IMR-90 (cell line): ENCODE measurements at regions not wholly inside any gene's neighbourhood (a gene's known extent, or its start where the extent isn't known, plus 50 kb on each side); places are given as distances from the start of the nearest gene placed in this dataset.

Source experiments
- ATAC-seq: fragments of 200-7000 bp; cut with Tn5 transposase; 2 replicates; pipeline ENCODE4 v1.9.1; 2020; ENCODE audit warnings: low read depth, mild to moderate bottlenecking, moderate library complexity
- BruUV-seq: library from RNA; stranded (reverse); fragments of 400-500 nt; replicated peaks from 2 replicates; lab custom pipeline; 2021; lab: Mats Ljungman, UMichigan
- CTCF ChIA-PET: fragments of 300-600 bp; formaldehyde crosslinking; extraction: SDS; loops from one replicate; lab custom pipeline; 2021; ENCODE audit warnings: antibody characterized with exemption; lab: Yijun Ruan, JAX
- POLR2A ChIA-PET: fragments of 300-600 bp; sonication (Branson Sonifier 250); formaldehyde crosslinking; loops from one replicate; lab custom pipeline; 2022; ENCODE audit warnings: antibody characterized with exemption; ENCODE audit not compliant: unreplicated experiment; lab: Charles Lee
- DNase-seq: peaks from one replicate; pipeline ENCODE4 v3.0.0; 2013
- H2AFZ ChIP-seq: replicated peaks from 2 replicates; pipeline ENCODE3; 2013; ENCODE audit warnings: low read length, mild to moderate bottlenecking; ENCODE audit not compliant: poor library complexity
- H2AK5ac ChIP-seq: 2 replicates; pipeline ENCODE4 v1.6.1; 2013; ENCODE audit warnings: low read depth, low read length, inconsistent platforms
- H2AK9ac ChIP-seq: replicated peaks from 2 replicates; pipeline ENCODE3; 2013; ENCODE audit warnings: mild to moderate bottlenecking, low read depth, low read length, moderate library complexity; ENCODE audit not compliant: poor library complexity
- H2BK120ac ChIP-seq: 2 replicates; pipeline ENCODE4 v1.6.1; 2013; ENCODE audit warnings: low read depth, low read length, inconsistent platforms
- H2BK15ac ChIP-seq: 3 replicates; pipeline ENCODE4 v1.6.1; 2013; ENCODE audit warnings: low read depth, low read length, inconsistent platforms
- H2BK20ac ChIP-seq: 2 replicates; pipeline ENCODE4 v1.6.1; 2013; ENCODE audit warnings: low read depth, mild to moderate bottlenecking, inconsistent platforms, low read length, moderate library complexity
- H2BK5ac ChIP-seq: 2 replicates; pipeline ENCODE4 v1.6.1; 2013; ENCODE audit warnings: mild to moderate bottlenecking, low read depth, low read length, inconsistent platforms; ENCODE audit not compliant: poor library complexity, severe bottlenecking
- H3K14ac ChIP-seq: replicated peaks from 2 replicates; pipeline ENCODE4 v1.6.1; 2013; ENCODE audit warnings: low read depth, low read length, inconsistent platforms
- H3K18ac ChIP-seq: 2 replicates; pipeline ENCODE4 v1.6.1; 2013; ENCODE audit warnings: low read depth, low read length, control low read depth
- H3K23ac ChIP-seq: 2 replicates; pipeline ENCODE4 v1.6.1; 2013; ENCODE audit warnings: low read depth, low read length, inconsistent platforms
- H3K27ac ChIP-seq: 2 replicates; pipeline ENCODE4 v1.5.1; 2013; ENCODE audit warnings: mild to moderate bottlenecking, control low read depth, low read length; ENCODE audit not compliant: insufficient read depth
- H3K27me3 ChIP-seq: 2 replicates; pipeline ENCODE4 v1.6.1; 2013; ENCODE audit warnings: low read length; ENCODE audit not compliant: control insufficient read depth, insufficient read depth
- H3K36me3 ChIP-seq: 2 replicates; pipeline ENCODE4 v1.6.1; 2013; ENCODE audit warnings: low read length, mixed read lengths; ENCODE audit not compliant: control insufficient read depth, insufficient read depth
- H3K4ac ChIP-seq: 2 replicates; pipeline ENCODE4 v1.6.1; 2013; ENCODE audit warnings: low read depth, low read length, inconsistent platforms
- H3K4me1 ChIP-seq: 2 replicates; pipeline ENCODE4 v1.6.1; 2013; ENCODE audit warnings: low read length, mixed read lengths; ENCODE audit not compliant: control insufficient read depth, insufficient read depth
- H3K4me2 ChIP-seq: 2 replicates; pipeline ENCODE4 v1.6.1; 2013; ENCODE audit warnings: low read depth, mild to moderate bottlenecking, control low read depth, low read length, moderate library complexity
- H3K4me3 ChIP-seq: 2 replicates; pipeline ENCODE4 v1.5.1; 2013; ENCODE audit warnings: low read depth, mild to moderate bottlenecking, control low read depth, low read length, moderate library complexity; ENCODE audit not compliant: insufficient read depth
- H3K56ac ChIP-seq: 2 replicates; pipeline ENCODE4 v1.6.1; 2013; ENCODE audit warnings: low read length, inconsistent platforms; ENCODE audit not compliant: insufficient read depth; ENCODE audit errors: extremely low read depth
- H3K79me1 ChIP-seq, 2 experiments: 2 replicates each; pipeline ENCODE4 v1.6.1; 2013; ENCODE audit warnings: low read length in 2 of 2, inconsistent platforms in 1 of 2, low read depth in 1 of 2
- H3K9ac ChIP-seq: 2 replicates; pipeline ENCODE4 v1.6.1; 2013; ENCODE audit warnings: low read depth, low read length, control low read depth
- H3K9me1 ChIP-seq: 2 replicates; pipeline ENCODE4 v1.6.1; 2013; ENCODE audit warnings: low read length, inconsistent platforms; ENCODE audit not compliant: insufficient read depth
- H3K9me3 ChIP-seq: 2 replicates; pipeline ENCODE4 v1.6.1; 2013; ENCODE audit warnings: low read length; ENCODE audit not compliant: control insufficient read depth, insufficient read depth
- H4K20me1 ChIP-seq: 2 replicates; pipeline ENCODE4 v1.6.1; 2013; ENCODE audit warnings: low read length, inconsistent platforms; ENCODE audit not compliant: insufficient read depth
- H4K5ac ChIP-seq: 2 replicates; pipeline ENCODE4 v1.6.1; 2013; ENCODE audit warnings: mild to moderate bottlenecking, low read depth, low read length, control low read depth
- H4K8ac ChIP-seq, 2 experiments: 2 replicates each; pipeline ENCODE4 v1.6.1; 2013; ENCODE audit warnings: low read depth in 2 of 2, low read length in 2 of 2, control low read depth in 1 of 2, inconsistent platforms in 1 of 2
- H4K91ac ChIP-seq: 2 replicates; pipeline ENCODE4 v1.6.1; 2013; ENCODE audit warnings: low read depth, low read length, inconsistent platforms; ENCODE audit not compliant: insufficient read depth
- BHLHE40 ChIP-seq: fragments of 150-350 bp; IDR thresholded peaks from 2 replicates; pipeline ENCODE4 v1.6.1; 2016; ENCODE audit warnings: mild to moderate bottlenecking, low read depth, low read length
- CEBPB ChIP-seq: IDR thresholded peaks from 2 replicates; pipeline ENCODE4 v1.6.1; 2012; ENCODE audit warnings: low read depth, low read length, improper control_type of control experiment
- CHD1 ChIP-seq: IDR thresholded peaks from 2 replicates; pipeline ENCODE4 v1.6.1; 2012; ENCODE audit warnings: low read depth, low read length, improper control_type of control experiment
- FOS ChIP-seq: fragments of 150-350 bp; IDR thresholded peaks from 2 replicates; pipeline ENCODE4 v1.6.1; 2016; ENCODE audit warnings: low read depth, low read length
- MAFK ChIP-seq: IDR thresholded peaks from 2 replicates; pipeline ENCODE4 v1.6.1; 2012; ENCODE audit warnings: low read depth, low read length, improper control_type of control experiment
- MAZ ChIP-seq: IDR thresholded peaks from 2 replicates; pipeline ENCODE4 v1.6.1; 2012; ENCODE audit warnings: low read depth, mild to moderate bottlenecking, low read length, improper control_type of control experiment, moderate library complexity, borderline replicate concordance
- MXI1 ChIP-seq: IDR thresholded peaks from 2 replicates; pipeline ENCODE4 v1.6.1; 2012; ENCODE audit warnings: low read depth, mild to moderate bottlenecking, low read length, moderate library complexity, borderline replicate concordance
- NFE2L2 ChIP-seq: fragments of 150-350 bp; IDR thresholded peaks from 2 replicates; pipeline ENCODE4 v1.6.1; 2016; ENCODE audit warnings: low read depth, mild to moderate bottlenecking, low read length
- POLR2A ChIP-seq: IDR thresholded peaks from 2 replicates; pipeline ENCODE4 v1.6.1; 2012; ENCODE audit warnings: mild to moderate bottlenecking, low read depth, low read length
- RAD21 ChIP-seq: IDR thresholded peaks from 2 replicates; pipeline ENCODE4 v1.6.1; 2012; ENCODE audit warnings: low read length, improper control_type of control experiment
- RCOR1 ChIP-seq: IDR thresholded peaks from 2 replicates; pipeline ENCODE4 v1.6.1; 2012; ENCODE audit warnings: mild to moderate bottlenecking, low read length, improper control_type of control experiment; ENCODE audit not compliant: insufficient replicate concordance
- RFX5 ChIP-seq: IDR thresholded peaks from 2 replicates; pipeline ENCODE4 v1.8.0; 2012; ENCODE audit warnings: low read depth, mild to moderate bottlenecking, low read length, moderate library complexity
- SMC3 ChIP-seq: fragments of 150-350 bp; IDR thresholded peaks from 2 replicates; pipeline ENCODE4 v1.6.1; 2016; ENCODE audit warnings: low read depth, mild to moderate bottlenecking, antibody characterized with exemption, low read length, moderate library complexity
- WGBS, 2 experiments: methylation state at CpG; one replicate each; pipeline versions ENCODE4 v1.1.5 to v1.1.7; 2013; ENCODE audit warnings: missing lambda C conversion rate in 2 of 2; ENCODE audit not compliant: insufficient read length in 1 of 2; ENCODE audit errors: extremely low coverage in 2 of 2; 5-methylcytosine and 5-hydroxymethylcytosine counted together
- dilution Hi-C: fragments of 300-500 bp; cut with HindIII; formaldehyde crosslinking; loops from one replicate; pipeline ENCODE4 v1.14.3; 2018; ENCODE audit warnings: low sequenced_read_pairs; ENCODE audit not compliant: unreplicated experiment
- in situ Hi-C: fragments of 300-500 bp; cut with MboI; formaldehyde crosslinking; loops from 3 replicates; pipeline ENCODE4 v1.14.3; 2019; ENCODE audit warnings: low sequenced_read_pairs, inconsistent platforms, mixed read lengths
- intact Hi-C: fragments of 100-400 bp; cut with micrococcal nuclease; formaldehyde crosslinking; loops from 2 replicates; pipeline ENCODE4 v1.10.0; 2022

DNA sequence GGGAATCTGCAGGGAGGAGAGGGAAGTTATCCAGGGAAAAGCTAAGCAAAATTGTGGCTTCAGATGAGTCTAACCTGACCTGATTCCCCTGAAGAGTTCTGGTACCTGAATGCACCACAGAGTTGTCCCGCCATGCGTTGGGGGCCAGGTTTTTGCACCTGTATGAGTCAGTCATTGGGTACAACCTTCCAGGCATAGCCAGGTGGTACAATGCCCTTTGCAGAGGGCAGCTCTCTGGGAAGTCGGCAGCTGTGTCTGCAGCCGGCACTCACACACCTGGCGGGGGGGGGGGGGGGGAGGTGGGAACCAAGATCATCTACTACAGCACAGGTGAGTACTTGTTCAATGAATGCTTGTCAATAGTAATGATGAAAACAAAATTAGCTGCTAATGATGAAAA, 52.5 kb upstream of the GTF3A start:
- Histone ChIP-seq H4K91ac (no peak overlapping the region), H3K9ac (no peak overlapping the region), H2AK9ac (no peak overlapping the region), H3K9me1 (no peaks in the 10 kb centered on the region), H3K4ac (no peak overlapping the region), H3K9me3 (peaks cover 3% of the 10 kb centered on the region; the same call in 1 of the 2 replicates), H2BK5ac (no peak overlapping the region), H3K36me3 (no peaks in the 10 kb centered on the region), H3K27ac (no peak overlapping the region), H3K18ac (no peak overlapping the region), H3K4me3 (no peak overlapping the region), H2AFZ (no peak overlapping the region), H2BK20ac (no peak overlapping the region), H2BK15ac (no peak overlapping the region), H3K4me2 (no peak overlapping the region), H4K5ac (no peak overlapping the region), H2AK5ac (no peak overlapping the region), H3K14ac (no peak overlapping the region), H3K27me3 (peaks cover 39% of the 10 kb centered on the region), H4K8ac (no peak overlapping the region), H2BK120ac (no peak overlapping the region), H3K4me1 (no peaks in the 10 kb centered on the region), H3K56ac (no peak overlapping the region), H4K20me1 (no peaks in the 10 kb centered on the region), H3K79me1 (no peaks in the 10 kb centered on the region), H3K23ac (no peak overlapping the region)
- BruUV-seq = no TSS peak
- no peak for DNase-seq
- POLR2A ChIA-PET = no interaction called here
- ATAC-seq = no peak
- dilution Hi-C loops (no loop called here), intact Hi-C loops (loop anchor here (10.0 kb wide), 2 partner anchors 253 to 583 kb away; partner anchors contain the start of genes LNX2 and POLR1D), in situ Hi-C loops (loop anchor here (10.0 kb wide), 1 partner anchor 153 kb away; no protein-coding TSS in a partner anchor)
- CTCF ChIA-PET = interaction anchor here (1.0 to 2.9 kb wide), 2 partner anchors 10 to 455 kb away, joined by 3 to 14 read pairs; no protein-coding TSS in a partner anchor
- no CpG with 5 or more reads among the region's 5 CpGs for WGBS, 2 experiments
- no peak for TF ChIP-seq MAFK
- TF ChIP-seq CEBPB = no peak
- no peak for TF ChIP-seq MAZ
- no peak for TF ChIP-seq SMC3
- TF ChIP-seq RCOR1 = no peak
- TF ChIP-seq RAD21 = no peak
- no peak for TF ChIP-seq POLR2A
- TF ChIP-seq CHD1 = no peak
- no peak for TF ChIP-seq FOS
- TF ChIP-seq RFX5 = no peak
- no peak for TF ChIP-seq MXI1
- no peak for TF ChIP-seq NFE2L2
- no peak for TF ChIP-seq BHLHE40
